DND-41 (cell line): ENCODE measurements at regions not wholly inside any gene's neighbourhood (a gene's known extent, or its start where the extent isn't known, plus 50 kb on each side); places are given as distances from the start of the nearest gene placed in this dataset.

ENCODE experiments used
- ATAC-seq: fragments of 200-7000 bp; cut with Tn5 transposase; 3 replicates; pipeline ENCODE4 v1.9.1; 2021; ENCODE audit warnings: low read depth; ENCODE audit not compliant: insufficient read depth
- DNase-seq: peaks from one replicate; pipeline ENCODE4 v3.0.0-alpha.2; 2020
- H2AFZ ChIP-seq: 2 replicates; pipeline ENCODE4 v1.6.0; 2012; ENCODE audit warnings: low read depth, low read length
- H3K27ac ChIP-seq: 2 replicates; pipeline ENCODE4 v1.5.1; 2012; ENCODE audit warnings: low read length, inconsistent platforms
- H3K27me3 ChIP-seq: fragments of 200-600 bp; sonication (generic); 2 replicates; pipeline ENCODE4 v1.6.0; 2012; ENCODE audit warnings: low read length, mild to moderate bottlenecking, inconsistent platforms; ENCODE audit not compliant: insufficient read depth, poor library complexity
- H3K36me3 ChIP-seq: 2 replicates; pipeline ENCODE4 v1.5.1; 2012; ENCODE audit warnings: low read length, inconsistent platforms; ENCODE audit not compliant: insufficient read depth
- H3K4me1 ChIP-seq: 2 replicates; pipeline ENCODE4 v1.5.1; 2012; ENCODE audit warnings: mild to moderate bottlenecking, low read length; ENCODE audit not compliant: insufficient read depth
- H3K4me2 ChIP-seq: 2 replicates; pipeline ENCODE4 v1.6.0; 2012; ENCODE audit warnings: mild to moderate bottlenecking, moderate library complexity, low read length, inconsistent platforms; ENCODE audit not compliant: insufficient read depth
- H3K4me3 ChIP-seq, 2 experiments: fragments of 200-600 bp in 1 of 2; shearing (Covaris generic) in 1 of 2; 2 replicates each; pipeline ENCODE4 v1.5.1; 2012 to 2016; ENCODE audit warnings: inconsistent platforms in 2 of 2, low read length in 2 of 2, mild to moderate bottlenecking in 2 of 2, low read depth in 1 of 2, moderate library complexity in 1 of 2
- H3K79me2 ChIP-seq: 2 replicates; pipeline ENCODE4 v1.6.0; 2012; ENCODE audit warnings: low read length, inconsistent platforms; ENCODE audit not compliant: insufficient read depth
- H3K9ac ChIP-seq: 2 replicates; pipeline ENCODE4 v1.6.0; 2012; ENCODE audit warnings: low read depth, mild to moderate bottlenecking, inconsistent platforms, low read length, moderate library complexity
- H3K9me3 ChIP-seq: 2 replicates; pipeline ENCODE4 v1.5.1; 2012; ENCODE audit warnings: low read length, moderate library complexity, mild to moderate bottlenecking, inconsistent platforms; ENCODE audit not compliant: insufficient read depth, severe bottlenecking
- H4K20me1 ChIP-seq: 2 replicates; pipeline ENCODE4 v1.6.0; 2012; ENCODE audit warnings: low read length; ENCODE audit not compliant: insufficient read depth
- EZH2 ChIP-seq: IDR thresholded peaks from 3 replicates; pipeline ENCODE4 v1.6.1; 2012; ENCODE audit warnings: borderline replicate concordance, low read depth, mild to moderate bottlenecking, moderate library complexity, low read length, inconsistent platforms; ENCODE audit not compliant: severe bottlenecking
- TF ChIP-seq, protein P1 (sequence below): IDR thresholded peaks from 2 replicates; pipeline ENCODE4 v1.5.1; 2012; ENCODE audit warnings: borderline replicate concordance, low read length, moderate library complexity, mild to moderate bottlenecking; ENCODE audit not compliant: poor library complexity, severe bottlenecking; ENCODE audit errors: extremely low read depth

DNA sequence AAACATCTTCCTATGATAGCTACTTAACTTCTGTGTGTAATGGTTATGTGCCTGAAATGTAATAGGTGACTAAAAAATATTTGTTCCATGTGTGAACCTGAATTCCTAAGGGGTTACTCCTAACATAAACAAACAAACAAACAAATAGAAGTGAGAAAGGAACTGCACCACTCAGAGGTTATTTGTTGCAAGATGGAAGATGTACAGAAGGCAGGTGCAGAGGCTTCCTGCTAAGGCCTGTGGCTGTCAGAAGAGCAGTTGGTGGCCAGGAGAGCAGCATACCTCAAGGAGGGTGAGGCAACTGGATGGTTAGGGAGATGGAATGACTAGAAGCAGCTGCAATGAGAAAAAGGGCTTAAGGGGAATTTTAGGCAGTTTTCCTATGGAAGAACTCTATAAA is 940.6 kb downstream of the TTLL7 start:
- Histone ChIP-seq H3K27ac (no peak overlapping the region), H3K9ac (no peak overlapping the region), H3K9me3 (no peaks in the 10 kb centered on the region), H3K36me3 (no peaks in the 10 kb centered on the region), H4K20me1 (no peaks in the 10 kb centered on the region), H2AFZ (no peak overlapping the region), H3K4me2 (no peak overlapping the region), H3K79me2 (no peaks in the 10 kb centered on the region), H3K4me1 (no peaks in the 10 kb centered on the region), H3K4me3 (no peak overlapping the region), H3K27me3 (no peaks in the 10 kb centered on the region)
- DNase-seq (no peak), ATAC-seq (no peak)
- no peak for TF ChIP-seq EZH2
- TF ChIP-seq, protein P1, sequence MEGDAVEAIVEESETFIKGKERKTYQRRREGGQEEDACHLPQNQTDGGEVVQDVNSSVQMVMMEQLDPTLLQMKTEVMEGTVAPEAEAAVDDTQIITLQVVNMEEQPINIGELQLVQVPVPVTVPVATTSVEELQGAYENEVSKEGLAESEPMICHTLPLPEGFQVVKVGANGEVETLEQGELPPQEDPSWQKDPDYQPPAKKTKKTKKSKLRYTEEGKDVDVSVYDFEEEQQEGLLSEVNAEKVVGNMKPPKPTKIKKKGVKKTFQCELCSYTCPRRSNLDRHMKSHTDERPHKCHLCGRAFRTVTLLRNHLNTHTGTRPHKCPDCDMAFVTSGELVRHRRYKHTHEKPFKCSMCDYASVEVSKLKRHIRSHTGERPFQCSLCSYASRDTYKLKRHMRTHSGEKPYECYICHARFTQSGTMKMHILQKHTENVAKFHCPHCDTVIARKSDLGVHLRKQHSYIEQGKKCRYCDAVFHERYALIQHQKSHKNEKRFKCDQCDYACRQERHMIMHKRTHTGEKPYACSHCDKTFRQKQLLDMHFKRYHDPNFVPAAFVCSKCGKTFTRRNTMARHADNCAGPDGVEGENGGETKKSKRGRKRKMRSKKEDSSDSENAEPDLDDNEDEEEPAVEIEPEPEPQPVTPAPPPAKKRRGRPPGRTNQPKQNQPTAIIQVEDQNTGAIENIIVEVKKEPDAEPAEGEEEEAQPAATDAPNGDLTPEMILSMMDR: no peak

GRCh38 chr1:83055391-83056170 is 943.4 kb downstream of the TTLL7 start:
- Histone ChIP-seq H3K4me2 (no peak overlapping the region), H3K9ac (no peak overlapping the region), H3K79me2 (no peaks in the 10 kb centered on the region), H3K27me3 (no peaks in the 10 kb centered on the region), H4K20me1 (no peaks in the 10 kb centered on the region), H3K36me3 (no peaks in the 10 kb centered on the region), H3K4me1 (no peaks in the 10 kb centered on the region), H2AFZ (no peak overlapping the region), H3K4me3 (no peak overlapping the region), H3K9me3 (no peaks in the 10 kb centered on the region), H3K27ac (no peak overlapping the region)
- no peak for DNase-seq
- TF ChIP-seq EZH2: no peak
- TF ChIP-seq, protein P1: no peak
- no peak for ATAC-seq

DNA sequence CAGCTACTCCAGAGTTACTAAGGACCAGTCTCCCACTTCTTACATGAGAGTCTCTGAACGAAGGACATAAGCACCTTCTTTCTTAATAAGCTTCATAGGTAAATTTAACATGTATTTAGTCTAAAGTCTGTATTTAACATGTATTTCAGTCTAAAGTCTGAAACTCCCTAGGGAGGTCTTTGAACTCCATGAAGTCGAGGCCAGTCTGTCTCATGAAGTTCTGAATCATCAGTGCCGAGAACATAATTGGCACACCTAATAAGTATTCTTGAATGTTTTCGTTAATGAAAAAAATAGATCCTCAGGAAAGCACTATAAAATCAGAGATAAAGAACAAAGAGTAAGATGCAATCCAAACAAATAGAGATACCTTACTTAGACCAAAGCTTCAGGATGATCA is 945.5 kb downstream of the TTLL7 start:
- no peak overlapping the region for H3K27ac ChIP-seq
- no peak for DNase-seq

More for the DNA sequence above, 945.5 kb downstream of the TTLL7 start:
- no peak for ATAC-seq
- Histone ChIP-seq H3K4me2 (no peak overlapping the region), H3K4me1 (no peaks in the 10 kb centered on the region), H3K79me2 (no peaks in the 10 kb centered on the region), H3K4me3 (no peak overlapping the region), H3K9ac (no peak overlapping the region), H3K27me3 (no peaks in the 10 kb centered on the region), H4K20me1 (no peaks in the 10 kb centered on the region), H2AFZ (no peak overlapping the region), H3K9me3 (no peaks in the 10 kb centered on the region), H3K36me3 (no peaks in the 10 kb centered on the region)
- TF ChIP-seq, protein P1: no peak
- no peak for TF ChIP-seq EZH2
